H9 (cell line): ENCODE measurements at regions not wholly inside any gene's neighbourhood (a gene's known extent, or its start where the extent isn't known, plus 50 kb on each side); places are given as distances from the start of the nearest gene placed in this dataset.

Experiments used
- DNase-seq: peaks from one replicate; pipeline ENCODE4 v3.0.0-alpha.2; 2017
- H2AFZ ChIP-seq: one replicate; pipeline ENCODE4 v1.6.1; 2013; ENCODE audit warnings: mild to moderate bottlenecking, low read length, control low read depth, moderate library complexity
- H2AK5ac ChIP-seq: 2 replicates; pipeline ENCODE4 v1.6.1; 2013; ENCODE audit warnings: low read length, control low read depth, mixed read lengths; ENCODE audit not compliant: insufficient read length
- H2BK120ac ChIP-seq: one replicate; pipeline ENCODE4 v1.6.1; 2013; ENCODE audit warnings: low read depth, mild to moderate bottlenecking, low read length, control low read depth, inconsistent platforms; ENCODE audit not compliant: poor library complexity, severe bottlenecking
- H2BK12ac ChIP-seq: 2 replicates; pipeline ENCODE4 v1.6.1; 2013; ENCODE audit warnings: low read length, control low read depth, mixed read lengths, low read depth; ENCODE audit not compliant: insufficient read length
- H2BK15ac ChIP-seq: 2 replicates; pipeline ENCODE4 v1.6.1; 2013; ENCODE audit warnings: low read depth, low read length, control low read depth
- H2BK20ac ChIP-seq: one replicate; pipeline ENCODE4 v1.6.1; 2013; ENCODE audit warnings: low read depth, mild to moderate bottlenecking, low read length, control low read depth, inconsistent platforms; ENCODE audit not compliant: poor library complexity, severe bottlenecking
- H2BK5ac ChIP-seq: 2 replicates; pipeline ENCODE4 v1.6.1; 2013; ENCODE audit warnings: low read length, control low read depth, mixed read lengths; ENCODE audit not compliant: insufficient read length
- H3K14ac ChIP-seq: 2 replicates; pipeline ENCODE4 v1.6.1; 2013; ENCODE audit warnings: low read length, control low read depth; ENCODE audit not compliant: insufficient read depth
- H3K18ac ChIP-seq: 2 replicates; pipeline ENCODE4 v1.6.1; 2013; ENCODE audit warnings: low read depth, mild to moderate bottlenecking, mixed read lengths, low read length, control low read depth; ENCODE audit not compliant: insufficient read length
- H3K23ac ChIP-seq: 2 replicates; pipeline ENCODE4 v1.6.1; 2013; ENCODE audit warnings: low read length, control low read depth, mixed read lengths, low read depth; ENCODE audit not compliant: insufficient read length
- H3K23me2 ChIP-seq: 2 replicates; pipeline ENCODE4 v1.6.1; 2013; ENCODE audit warnings: low read depth, mild to moderate bottlenecking, mixed read lengths, low read length, control low read depth; ENCODE audit not compliant: insufficient read length, poor library complexity, severe bottlenecking
- H3K27ac ChIP-seq: 2 replicates; pipeline ENCODE4 v1.5.1; 2013; ENCODE audit warnings: low read length, control low read depth, mixed read lengths, low read depth; ENCODE audit not compliant: insufficient read length
- H3K27me3 ChIP-seq: 2 replicates; pipeline ENCODE4 v1.6.1; 2013; ENCODE audit warnings: low read length, control low read depth, inconsistent platforms; ENCODE audit not compliant: insufficient read depth
- H3K4ac ChIP-seq: 2 replicates; pipeline ENCODE4 v1.6.1; 2013; ENCODE audit warnings: low read depth, mild to moderate bottlenecking, control low read depth, inconsistent platforms, low read length, moderate library complexity
- H3K4me1 ChIP-seq: 2 replicates; pipeline ENCODE4 v1.6.1; 2013; ENCODE audit warnings: low read length, control low read depth, inconsistent platforms; ENCODE audit not compliant: insufficient read depth
- H3K4me2 ChIP-seq: 2 replicates; pipeline ENCODE4 v1.6.1; 2013; ENCODE audit warnings: low read length, control low read depth, mixed read lengths; ENCODE audit not compliant: insufficient read length, insufficient read depth
- H3K56ac ChIP-seq: 2 replicates; pipeline ENCODE4 v1.6.1; 2013; ENCODE audit warnings: low read depth, mild to moderate bottlenecking, mixed read lengths, low read length, control low read depth; ENCODE audit not compliant: insufficient read length
- H3K79me1 ChIP-seq: 2 replicates; pipeline ENCODE4 v1.6.1; 2013; ENCODE audit warnings: low read depth, mild to moderate bottlenecking, moderate library complexity, low read length, control low read depth, inconsistent platforms; ENCODE audit not compliant: insufficient read depth, poor library complexity, severe bottlenecking
- H3K79me2 ChIP-seq: 2 replicates; pipeline ENCODE4 v1.6.1; 2013; ENCODE audit warnings: low read length, control low read depth, inconsistent platforms; ENCODE audit not compliant: insufficient read depth
- H3K9ac ChIP-seq: 2 replicates; pipeline ENCODE4 v1.6.1; 2013; ENCODE audit warnings: low read length, control low read depth, mixed read lengths; ENCODE audit not compliant: insufficient read length; ENCODE audit errors: extremely low read depth
- H3K9me3 ChIP-seq: one replicate; pipeline ENCODE4 v1.6.1; 2013; ENCODE audit warnings: low read depth, low read length, inconsistent platforms; ENCODE audit not compliant: control insufficient read depth
- H3T11ph ChIP-seq: one replicate; pipeline ENCODE4 v1.6.1; 2013; ENCODE audit warnings: mild to moderate bottlenecking, low read length, control low read depth, inconsistent platforms
- H4K20me1 ChIP-seq: one replicate; pipeline ENCODE4 v1.6.1; 2013; ENCODE audit not compliant: control insufficient read depth, insufficient read length, insufficient read depth
- H4K5ac ChIP-seq: 2 replicates; pipeline ENCODE4 v1.6.1; 2013; ENCODE audit warnings: low read depth, mild to moderate bottlenecking, mixed read lengths, low read length, control low read depth; ENCODE audit not compliant: insufficient read length
- H4K8ac ChIP-seq: replicated peaks from 2 replicates; pipeline ENCODE4 v1.6.1; 2013; ENCODE audit warnings: low read length, control low read depth, mixed read lengths, low read depth; ENCODE audit not compliant: insufficient read length
- H4K91ac ChIP-seq: 2 replicates; pipeline ENCODE4 v1.6.1; 2013; ENCODE audit warnings: low read depth, mild to moderate bottlenecking, moderate library complexity, mixed read lengths, low read length, control low read depth; ENCODE audit not compliant: insufficient read length
- H3K27ac Mint-ChIP-seq, 3 experiments: 2 replicates in 2 of 3; 3 replicates in 1 of 3; pipeline ENCODE4 v1.8.0; 2020 to 2021; ENCODE audit warnings: mixed read lengths in 3 of 3, mild to moderate bottlenecking in 1 of 3, moderate library complexity in 1 of 3
- H3K27me3 Mint-ChIP-seq: 2 replicates; pipeline ENCODE4 v1.8.0; 2021; ENCODE audit warnings: low read depth, mild to moderate bottlenecking, moderate library complexity, mixed read lengths
- H3K36me3 Mint-ChIP-seq, 3 experiments: 2 replicates in 2 of 3; 3 replicates in 1 of 3; pipeline ENCODE4 v1.8.0; 2020 to 2021; ENCODE audit warnings: low read depth in 3 of 3, mixed read lengths in 3 of 3; ENCODE audit not compliant: insufficient read depth in 1 of 3
- H3K4me1 Mint-ChIP-seq, 2 experiments: 2 replicates each; pipeline ENCODE4 v1.8.0; 2020; ENCODE audit warnings: mixed read lengths in 2 of 2
- H3K4me3 Mint-ChIP-seq, 2 experiments: 2 replicates in 1 of 2; 3 replicates in 1 of 2; pipeline ENCODE4 v1.8.0; 2020 to 2021; ENCODE audit warnings: mild to moderate bottlenecking in 2 of 2, mixed read lengths in 2 of 2, moderate library complexity in 1 of 2
- H3K9me3 Mint-ChIP-seq, 2 experiments: 2 replicates in 1 of 2; 3 replicates in 1 of 2; pipeline ENCODE4 v1.8.0; 2020; ENCODE audit warnings: mild to moderate bottlenecking in 2 of 2, mixed read lengths in 2 of 2, moderate library complexity in 1 of 2
- CTCF ChIP-seq: fragments of 200-600 bp; sonication (generic); conservative IDR thresholded peaks from 3 replicates; pipeline ENCODE4 v1.8.0; 2021; ENCODE audit warnings: antibody characterized with exemption, mild to moderate bottlenecking
- WGBS: extraction: QIAGEN DNeasy Blood & Tissue Kit; methylation state at CpG from one replicate; pipeline ENCODE4 v1.1.7; 2013; ENCODE audit warnings: missing lambda C conversion rate, low lambda C conversion rate, mixed read lengths; ENCODE audit not compliant: insufficient read length; ENCODE audit errors: extremely low coverage; 5-methylcytosine and 5-hydroxymethylcytosine counted together

GRCh38 chr10:58896229-58896628 lies 280.2 kb upstream of the PHYHIPL start:
- no peak overlapping the region for H2AFZ ChIP-seq
- H3K4me3 Mint-ChIP-seq = no peak overlapping the region

More at GRCh38 chr10:58896229-58896628, 280.2 kb upstream of the PHYHIPL start:
- H3K9me3 Mint-ChIP-seq = peaks cover 0 to 4% of the 10 kb centered on the region in 2 experiments; a peak in 2 of 5 replicates
- TF ChIP-seq CTCF = no peak
- no peak overlapping the region for H3K9ac ChIP-seq
- H3K9me3 ChIP-seq = no peaks in the 10 kb centered on the region
- no peak overlapping the region for H3K27ac ChIP-seq
- H3K23me2 ChIP-seq = no peaks in the 10 kb centered on the region
- no peak overlapping the region for H3K4ac ChIP-seq
- no peak overlapping the region for H3K56ac ChIP-seq
- no peak overlapping the region for H3K18ac ChIP-seq
- H2BK120ac ChIP-seq = no peak overlapping the region
- no peak overlapping the region; a peak in 1 of 7 replicates for H3K27ac Mint-ChIP-seq
- no peaks in the 10 kb centered on the region for H3K27me3 Mint-ChIP-seq
- no peaks in the 10 kb centered on the region for H4K20me1 ChIP-seq
- peaks cover 14 to 27% of the 10 kb centered on the region in 2 experiments for H3K4me1 Mint-ChIP-seq
- H3K4me1 ChIP-seq = no peaks in the 10 kb centered on the region; the same call in 1 of the 2 replicates
- WGBS = no CpG with 5 or more reads among the region's 1 CpG
- no peak overlapping the region for H4K91ac ChIP-seq
- no peaks in the 10 kb centered on the region for H3K36me3 Mint-ChIP-seq
- H3K79me1 ChIP-seq = no peaks in the 10 kb centered on the region
- no peaks in the 10 kb centered on the region for H3K79me2 ChIP-seq
- H3K27me3 ChIP-seq = no peaks in the 10 kb centered on the region
- H3T11ph ChIP-seq = no peak overlapping the region
- H4K5ac ChIP-seq = no peak overlapping the region
- no peak overlapping the region for H2AK5ac ChIP-seq
- H3K14ac ChIP-seq = no peak overlapping the region
- H2BK5ac ChIP-seq = no peak overlapping the region
- no peak overlapping the region for H3K23ac ChIP-seq
- no peak overlapping the region for H4K8ac ChIP-seq
- no peak overlapping the region for H3K4me2 ChIP-seq
- H2BK20ac ChIP-seq = no peak overlapping the region
- no peak overlapping the region for H2BK12ac ChIP-seq
- H2BK15ac ChIP-seq = no peak overlapping the region
- DNase-seq = no peak
